ENCODE measurements at regions not wholly inside any gene's neighbourhood (a gene's known extent, or its start where the extent isn't known, plus 50 kb on each side); places are given as distances from the start of the nearest gene placed in this dataset.
"Not testable (repeated sequence)": the region's sequence is repeated elsewhere in the genome, so short reads cannot be mapped to it uniquely, and the experiment has no call there.

GRCh38 chr1:30462166-30462565, 261.2 kb downstream of the MATN1 start:
- Mint-ChIP-seq H3K27ac (no peak overlapping the region), H3K4me3 (no peak overlapping the region), H3K4me1 (no peaks in the 10 kb centered on the region), H3K27me3 (no peaks in the 10 kb centered on the region), H3K9me3 (no peaks in the 10 kb centered on the region), H3K36me3 (no peaks in the 10 kb centered on the region)
- Histone ChIP-seq H3K27me3 (ENCODE audit: control insufficient read depth, insufficient read depth, low read length) (no peaks in the 10 kb centered on the region), H3K4me1 (ENCODE audit: control insufficient read depth, insufficient read depth, low read length, poor library complexity, severe bottlenecking) (no peaks in the 10 kb centered on the region), H3K27ac (ENCODE audit: insufficient read depth, low read length, poor library complexity, severe bottlenecking) (no peak overlapping the region), H3K9me3 (ENCODE audit: control insufficient read depth in 2 of 2, low read length in 2 of 2) (no peaks in the 10 kb centered on the region), H3K4me3 (ENCODE audit: low read depth, low read length) (no peak overlapping the region), H3K36me3 (ENCODE audit: control insufficient read depth, insufficient read depth, low read length) (no peaks in the 10 kb centered on the region)
- no peak for DNase-seq
- ATAC-seq (ENCODE audit: low read depth in 2 of 2), result no peak

- no peaks in the 10 kb centered on the region for H3K27me3 Mint-ChIP-seq
- DNase-seq, result no peak
These were observed 261.7 kb downstream of the MATN1 start for GRCh38 chr1:30461640-30462039.

GRCh38 chr1:30460661-30461060, 262.7 kb downstream of the MATN1 start:
- H3K27me3 ChIP-seq (ENCODE audit: control insufficient read depth, insufficient read depth, low read length), result no peaks in the 10 kb centered on the region
- no peaks in the 10 kb centered on the region for H3K4me1 ChIP-seq (ENCODE audit: control insufficient read depth, insufficient read depth, low read length, poor library complexity, severe bottlenecking)
- no peaks in the 10 kb centered on the region for H3K9me3 Mint-ChIP-seq
- H3K36me3 ChIP-seq (ENCODE audit: control insufficient read depth, insufficient read depth, low read length), result no peaks in the 10 kb centered on the region
- no peaks in the 10 kb centered on the region for H3K4me1 Mint-ChIP-seq
- H3K9me3 ChIP-seq (ENCODE audit: control insufficient read depth in 2 of 2, low read length in 2 of 2), result no peaks in the 10 kb centered on the region
- H3K36me3 Mint-ChIP-seq, result no peaks in the 10 kb centered on the region
- H3K27ac ChIP-seq (ENCODE audit: insufficient read depth, low read length, poor library complexity, severe bottlenecking), result no peak overlapping the region
- ATAC-seq (ENCODE audit: low read depth in 2 of 2) (no peak), DNase-seq (no peak)
- H3K4me3 Mint-ChIP-seq, result no peak overlapping the region
- H3K27me3 Mint-ChIP-seq, result no peaks in the 10 kb centered on the region
- no peak overlapping the region for H3K4me3 ChIP-seq (ENCODE audit: low read depth, low read length)
- H3K27ac Mint-ChIP-seq, result no peak overlapping the region

More at GRCh38 chr1:30461640-30462039, 261.7 kb downstream of the MATN1 start:
- H3K4me1 ChIP-seq (ENCODE audit: control insufficient read depth, insufficient read depth, low read length, poor library complexity, severe bottlenecking), result no peaks in the 10 kb centered on the region
- H3K27ac Mint-ChIP-seq, result no peak overlapping the region
- H3K4me3 Mint-ChIP-seq, result no peak overlapping the region
- no peak overlapping the region for H3K4me3 ChIP-seq (ENCODE audit: low read depth, low read length)
- H3K9me3 Mint-ChIP-seq, result no peaks in the 10 kb centered on the region
- H3K27me3 ChIP-seq (ENCODE audit: control insufficient read depth, insufficient read depth, low read length), result no peaks in the 10 kb centered on the region
- no peaks in the 10 kb centered on the region for H3K36me3 ChIP-seq (ENCODE audit: control insufficient read depth, insufficient read depth, low read length)
- H3K9me3 ChIP-seq (ENCODE audit: control insufficient read depth in 2 of 2, low read length in 2 of 2), result no peaks in the 10 kb centered on the region
- H3K27ac ChIP-seq (ENCODE audit: insufficient read depth, low read length, poor library complexity, severe bottlenecking), result no peak overlapping the region
- no peak for ATAC-seq (ENCODE audit: low read depth in 2 of 2)
- H3K36me3 Mint-ChIP-seq, result no peaks in the 10 kb centered on the region
- H3K4me1 Mint-ChIP-seq, result no peaks in the 10 kb centered on the region

- not testable (repeated sequence) for H3K27ac ChIP-seq (ENCODE audit: insufficient read depth, low read length, poor library complexity, severe bottlenecking); H3K36me3 Mint-ChIP-seq; ATAC-seq (ENCODE audit: low read depth in 2 of 2); H3K27me3 Mint-ChIP-seq; H3K4me3 ChIP-seq (ENCODE audit: low read depth, low read length); H3K9me3 Mint-ChIP-seq; H3K4me1 ChIP-seq (ENCODE audit: control insufficient read depth, insufficient read depth, low read length, poor library complexity, severe bottlenecking); H3K27me3 ChIP-seq (ENCODE audit: control insufficient read depth, insufficient read depth, low read length); DNase-seq; H3K9me3 ChIP-seq (ENCODE audit: control insufficient read depth in 2 of 2, low read length in 2 of 2); H3K27ac Mint-ChIP-seq; H3K36me3 ChIP-seq (ENCODE audit: control insufficient read depth, insufficient read depth, low read length); H3K4me1 Mint-ChIP-seq; H3K4me3 Mint-ChIP-seq
These were observed 264.5 kb downstream of the MATN1 start for GRCh38 chr1:30458730-30459485.

GRCh38 chr1:30452925-30453324, 270.5 kb downstream of the MATN1 start:
- H3K4me1 ChIP-seq (ENCODE audit: control insufficient read depth, insufficient read depth, low read length, poor library complexity, severe bottlenecking), result no peaks in the 10 kb centered on the region
- H3K36me3 Mint-ChIP-seq, result no peaks in the 10 kb centered on the region
- H3K4me3 Mint-ChIP-seq, result no peak overlapping the region
- ATAC-seq (ENCODE audit: low read depth in 2 of 2), result no peak
- no peak overlapping the region for H3K4me3 ChIP-seq (ENCODE audit: low read depth, low read length)
- H3K9me3 ChIP-seq (ENCODE audit: control insufficient read depth in 2 of 2, low read length in 2 of 2), result no peaks in the 10 kb centered on the region
- H3K4me1 Mint-ChIP-seq, result no peaks in the 10 kb centered on the region
- no peak overlapping the region for H3K27ac Mint-ChIP-seq
- H3K9me3 Mint-ChIP-seq, result peaks cover 0 to 3% (median 0%) of the 10 kb centered on the region in 7 donors
- H3K27me3 ChIP-seq (ENCODE audit: control insufficient read depth, insufficient read depth, low read length), result no peaks in the 10 kb centered on the region
- H3K36me3 ChIP-seq (ENCODE audit: control insufficient read depth, insufficient read depth, low read length), result no peaks in the 10 kb centered on the region
- DNase-seq, result no peak
- H3K27ac ChIP-seq (ENCODE audit: insufficient read depth, low read length, poor library complexity, severe bottlenecking), result no peak overlapping the region
- no peaks in the 10 kb centered on the region for H3K27me3 Mint-ChIP-seq

- no peak for ATAC-seq (ENCODE audit: low read depth in 2 of 2)
These were observed 271.2 kb downstream of the MATN1 start for GRCh38 chr1:30452170-30452569.

GRCh38 chr1:30451532-30452125, 271.8 kb downstream of the MATN1 start:
- Mint-ChIP-seq H3K27ac (no peak overlapping the region), H3K9me3 (peaks cover 0 to 3% (median 0%) of the 10 kb centered on the region in 7 donors), H3K4me3 (no peak overlapping the region), H3K36me3 (no peaks in the 10 kb centered on the region), H3K4me1 (no peaks in the 10 kb centered on the region), H3K27me3 (no peaks in the 10 kb centered on the region)
- H3K4me3 ChIP-seq (ENCODE audit: low read depth, low read length), result no peak overlapping the region
- H3K27me3 ChIP-seq (ENCODE audit: control insufficient read depth, insufficient read depth, low read length), result no peaks in the 10 kb centered on the region
- no peak for DNase-seq
- ATAC-seq (ENCODE audit: low read depth in 2 of 2), result no peak
- H3K27ac ChIP-seq (ENCODE audit: insufficient read depth, low read length, poor library complexity, severe bottlenecking), result no peak overlapping the region
- H3K9me3 ChIP-seq (ENCODE audit: control insufficient read depth in 2 of 2, low read length in 2 of 2), result no peaks in the 10 kb centered on the region
- H3K4me1 ChIP-seq (ENCODE audit: control insufficient read depth, insufficient read depth, low read length, poor library complexity, severe bottlenecking), result no peaks in the 10 kb centered on the region
- no peaks in the 10 kb centered on the region for H3K36me3 ChIP-seq (ENCODE audit: control insufficient read depth, insufficient read depth, low read length)

More at GRCh38 chr1:30452170-30452569, 271.2 kb downstream of the MATN1 start:
- DNase-seq, result no peak
- no peak overlapping the region for H3K27ac ChIP-seq (ENCODE audit: insufficient read depth, low read length, poor library complexity, severe bottlenecking)
- Mint-ChIP-seq H3K4me3 (no peak overlapping the region), H3K36me3 (no peaks in the 10 kb centered on the region), H3K27me3 (no peaks in the 10 kb centered on the region), H3K9me3 (peaks cover 0 to 3% (median 0%) of the 10 kb centered on the region in 7 donors), H3K4me1 (no peaks in the 10 kb centered on the region), H3K27ac (no peak overlapping the region)
- H3K36me3 ChIP-seq (ENCODE audit: control insufficient read depth, insufficient read depth, low read length), result no peaks in the 10 kb centered on the region
- no peaks in the 10 kb centered on the region for H3K27me3 ChIP-seq (ENCODE audit: control insufficient read depth, insufficient read depth, low read length)
- H3K9me3 ChIP-seq (ENCODE audit: control insufficient read depth in 2 of 2, low read length in 2 of 2), result no peaks in the 10 kb centered on the region
- H3K4me3 ChIP-seq (ENCODE audit: low read depth, low read length), result no peak overlapping the region
- no peaks in the 10 kb centered on the region for H3K4me1 ChIP-seq (ENCODE audit: control insufficient read depth, insufficient read depth, low read length, poor library complexity, severe bottlenecking)

- H3K4me1 ChIP-seq (ENCODE audit: control insufficient read depth, insufficient read depth, low read length, poor library complexity, severe bottlenecking), result no peaks in the 10 kb centered on the region
- H3K27me3 ChIP-seq (ENCODE audit: control insufficient read depth, insufficient read depth, low read length), result no peaks in the 10 kb centered on the region
- no peak for ATAC-seq (ENCODE audit: low read depth in 2 of 2)
- no peaks in the 10 kb centered on the region for H3K27me3 Mint-ChIP-seq
- H3K9me3 Mint-ChIP-seq, result peaks cover 0 to 3% (median 0%) of the 10 kb centered on the region in 7 donors
- H3K9me3 ChIP-seq (ENCODE audit: control insufficient read depth in 2 of 2, low read length in 2 of 2), result no peaks in the 10 kb centered on the region
- no peaks in the 10 kb centered on the region for H3K4me1 Mint-ChIP-seq
- no peaks in the 10 kb centered on the region for H3K36me3 ChIP-seq (ENCODE audit: control insufficient read depth, insufficient read depth, low read length)
- no peak overlapping the region for H3K27ac ChIP-seq (ENCODE audit: insufficient read depth, low read length, poor library complexity, severe bottlenecking)
- no peak overlapping the region for H3K4me3 ChIP-seq (ENCODE audit: low read depth, low read length)
- no peak for DNase-seq
- H3K27ac Mint-ChIP-seq, result no peak overlapping the region
- no peaks in the 10 kb centered on the region for H3K36me3 Mint-ChIP-seq
- no peak overlapping the region for H3K4me3 Mint-ChIP-seq
These were observed 272.6 kb downstream of the MATN1 start for GRCh38 chr1:30450818-30451233.
